IMR-90 (cell line): ENCODE measurements at regions not wholly inside any gene's neighbourhood (a gene's known extent, or its start where the extent isn't known, plus 50 kb on each side); places are given as distances from the start of the nearest gene placed in this dataset.

Experiments used
- ATAC-seq: fragments of 200-7000 bp; cut with Tn5 transposase; 2 replicates; pipeline ENCODE4 v1.9.1; 2020; ENCODE audit warnings: low read depth, mild to moderate bottlenecking, moderate library complexity
- BruUV-seq: library from RNA; stranded (reverse); fragments of 400-500 nt; replicated peaks from 2 replicates; lab custom pipeline; 2021; lab: Mats Ljungman, UMichigan
- CTCF ChIA-PET: fragments of 300-600 bp; formaldehyde crosslinking; extraction: SDS; loops from one replicate; lab custom pipeline; 2021; ENCODE audit warnings: antibody characterized with exemption; lab: Yijun Ruan, JAX
- POLR2A ChIA-PET: fragments of 300-600 bp; sonication (Branson Sonifier 250); formaldehyde crosslinking; loops from one replicate; lab custom pipeline; 2022; ENCODE audit warnings: antibody characterized with exemption; ENCODE audit not compliant: unreplicated experiment; lab: Charles Lee
- DNase-seq: peaks from one replicate; pipeline ENCODE4 v3.0.0; 2013
- H2AFZ ChIP-seq: replicated peaks from 2 replicates; pipeline ENCODE3; 2013; ENCODE audit warnings: low read length, mild to moderate bottlenecking; ENCODE audit not compliant: poor library complexity
- H2AK5ac ChIP-seq: 2 replicates; pipeline ENCODE4 v1.6.1; 2013; ENCODE audit warnings: low read depth, low read length, inconsistent platforms
- H2AK9ac ChIP-seq: replicated peaks from 2 replicates; pipeline ENCODE3; 2013; ENCODE audit warnings: mild to moderate bottlenecking, low read depth, low read length, moderate library complexity; ENCODE audit not compliant: poor library complexity
- H2BK120ac ChIP-seq: 2 replicates; pipeline ENCODE4 v1.6.1; 2013; ENCODE audit warnings: low read depth, low read length, inconsistent platforms
- H2BK15ac ChIP-seq: 3 replicates; pipeline ENCODE4 v1.6.1; 2013; ENCODE audit warnings: low read depth, low read length, inconsistent platforms
- H2BK20ac ChIP-seq: 2 replicates; pipeline ENCODE4 v1.6.1; 2013; ENCODE audit warnings: low read depth, mild to moderate bottlenecking, inconsistent platforms, low read length, moderate library complexity
- H2BK5ac ChIP-seq: 2 replicates; pipeline ENCODE4 v1.6.1; 2013; ENCODE audit warnings: mild to moderate bottlenecking, low read depth, low read length, inconsistent platforms; ENCODE audit not compliant: poor library complexity, severe bottlenecking
- H3K14ac ChIP-seq: replicated peaks from 2 replicates; pipeline ENCODE4 v1.6.1; 2013; ENCODE audit warnings: low read depth, low read length, inconsistent platforms
- H3K18ac ChIP-seq: 2 replicates; pipeline ENCODE4 v1.6.1; 2013; ENCODE audit warnings: low read depth, low read length, control low read depth
- H3K23ac ChIP-seq: 2 replicates; pipeline ENCODE4 v1.6.1; 2013; ENCODE audit warnings: low read depth, low read length, inconsistent platforms
- H3K27ac ChIP-seq: 2 replicates; pipeline ENCODE4 v1.5.1; 2013; ENCODE audit warnings: mild to moderate bottlenecking, control low read depth, low read length; ENCODE audit not compliant: insufficient read depth
- H3K27me3 ChIP-seq: 2 replicates; pipeline ENCODE4 v1.6.1; 2013; ENCODE audit warnings: low read length; ENCODE audit not compliant: control insufficient read depth, insufficient read depth
- H3K36me3 ChIP-seq: 2 replicates; pipeline ENCODE4 v1.6.1; 2013; ENCODE audit warnings: low read length, mixed read lengths; ENCODE audit not compliant: control insufficient read depth, insufficient read depth
- H3K4ac ChIP-seq: 2 replicates; pipeline ENCODE4 v1.6.1; 2013; ENCODE audit warnings: low read depth, low read length, inconsistent platforms
- H3K4me1 ChIP-seq: 2 replicates; pipeline ENCODE4 v1.6.1; 2013; ENCODE audit warnings: low read length, mixed read lengths; ENCODE audit not compliant: control insufficient read depth, insufficient read depth
- H3K4me2 ChIP-seq: 2 replicates; pipeline ENCODE4 v1.6.1; 2013; ENCODE audit warnings: low read depth, mild to moderate bottlenecking, control low read depth, low read length, moderate library complexity
- H3K4me3 ChIP-seq: 2 replicates; pipeline ENCODE4 v1.5.1; 2013; ENCODE audit warnings: low read depth, mild to moderate bottlenecking, control low read depth, low read length, moderate library complexity; ENCODE audit not compliant: insufficient read depth
- H3K56ac ChIP-seq: 2 replicates; pipeline ENCODE4 v1.6.1; 2013; ENCODE audit warnings: low read length, inconsistent platforms; ENCODE audit not compliant: insufficient read depth; ENCODE audit errors: extremely low read depth
- H3K79me1 ChIP-seq, 2 experiments: 2 replicates each; pipeline ENCODE4 v1.6.1; 2013; ENCODE audit warnings: low read length in 2 of 2, inconsistent platforms in 1 of 2, low read depth in 1 of 2
- H3K9ac ChIP-seq: 2 replicates; pipeline ENCODE4 v1.6.1; 2013; ENCODE audit warnings: low read depth, low read length, control low read depth
- H3K9me1 ChIP-seq: 2 replicates; pipeline ENCODE4 v1.6.1; 2013; ENCODE audit warnings: low read length, inconsistent platforms; ENCODE audit not compliant: insufficient read depth
- H3K9me3 ChIP-seq: 2 replicates; pipeline ENCODE4 v1.6.1; 2013; ENCODE audit warnings: low read length; ENCODE audit not compliant: control insufficient read depth, insufficient read depth
- H4K20me1 ChIP-seq: 2 replicates; pipeline ENCODE4 v1.6.1; 2013; ENCODE audit warnings: low read length, inconsistent platforms; ENCODE audit not compliant: insufficient read depth
- H4K5ac ChIP-seq: 2 replicates; pipeline ENCODE4 v1.6.1; 2013; ENCODE audit warnings: mild to moderate bottlenecking, low read depth, low read length, control low read depth
- H4K8ac ChIP-seq, 2 experiments: 2 replicates each; pipeline ENCODE4 v1.6.1; 2013; ENCODE audit warnings: low read depth in 2 of 2, low read length in 2 of 2, control low read depth in 1 of 2, inconsistent platforms in 1 of 2
- H4K91ac ChIP-seq: 2 replicates; pipeline ENCODE4 v1.6.1; 2013; ENCODE audit warnings: low read depth, low read length, inconsistent platforms; ENCODE audit not compliant: insufficient read depth
- CHD1 ChIP-seq: IDR thresholded peaks from 2 replicates; pipeline ENCODE4 v1.6.1; 2012; ENCODE audit warnings: low read depth, low read length, improper control_type of control experiment
- FOS ChIP-seq: fragments of 150-350 bp; IDR thresholded peaks from 2 replicates; pipeline ENCODE4 v1.6.1; 2016; ENCODE audit warnings: low read depth, low read length
- MAFK ChIP-seq: IDR thresholded peaks from 2 replicates; pipeline ENCODE4 v1.6.1; 2012; ENCODE audit warnings: low read depth, low read length, improper control_type of control experiment
- MAZ ChIP-seq: IDR thresholded peaks from 2 replicates; pipeline ENCODE4 v1.6.1; 2012; ENCODE audit warnings: low read depth, mild to moderate bottlenecking, low read length, improper control_type of control experiment, moderate library complexity, borderline replicate concordance
- NFE2L2 ChIP-seq: fragments of 150-350 bp; IDR thresholded peaks from 2 replicates; pipeline ENCODE4 v1.6.1; 2016; ENCODE audit warnings: low read depth, mild to moderate bottlenecking, low read length
- RCOR1 ChIP-seq: IDR thresholded peaks from 2 replicates; pipeline ENCODE4 v1.6.1; 2012; ENCODE audit warnings: mild to moderate bottlenecking, low read length, improper control_type of control experiment; ENCODE audit not compliant: insufficient replicate concordance
- RFX5 ChIP-seq: IDR thresholded peaks from 2 replicates; pipeline ENCODE4 v1.8.0; 2012; ENCODE audit warnings: low read depth, mild to moderate bottlenecking, low read length, moderate library complexity
- SMC3 ChIP-seq: fragments of 150-350 bp; IDR thresholded peaks from 2 replicates; pipeline ENCODE4 v1.6.1; 2016; ENCODE audit warnings: low read depth, mild to moderate bottlenecking, antibody characterized with exemption, low read length, moderate library complexity
- WGBS, 2 experiments: methylation state at CpG; one replicate each; pipeline versions ENCODE4 v1.1.5 to v1.1.7; 2013; ENCODE audit warnings: missing lambda C conversion rate in 2 of 2; ENCODE audit not compliant: insufficient read length in 1 of 2; ENCODE audit errors: extremely low coverage in 2 of 2; 5-methylcytosine and 5-hydroxymethylcytosine counted together
- dilution Hi-C: fragments of 300-500 bp; cut with HindIII; formaldehyde crosslinking; loops from one replicate; pipeline ENCODE4 v1.14.3; 2018; ENCODE audit warnings: low sequenced_read_pairs; ENCODE audit not compliant: unreplicated experiment
- in situ Hi-C: fragments of 300-500 bp; cut with MboI; formaldehyde crosslinking; loops from 3 replicates; pipeline ENCODE4 v1.14.3; 2019; ENCODE audit warnings: low sequenced_read_pairs, inconsistent platforms, mixed read lengths
- intact Hi-C: fragments of 100-400 bp; cut with micrococcal nuclease; formaldehyde crosslinking; loops from 2 replicates; pipeline ENCODE4 v1.10.0; 2022
- TF ChIP-seq, protein P1 (sequence below): fragments of 150-350 bp; IDR thresholded peaks from 2 replicates; pipeline ENCODE4 v1.6.1; 2017; ENCODE audit warnings: mild to moderate bottlenecking, antibody characterized with exemption, low read length, low read depth

DNA sequence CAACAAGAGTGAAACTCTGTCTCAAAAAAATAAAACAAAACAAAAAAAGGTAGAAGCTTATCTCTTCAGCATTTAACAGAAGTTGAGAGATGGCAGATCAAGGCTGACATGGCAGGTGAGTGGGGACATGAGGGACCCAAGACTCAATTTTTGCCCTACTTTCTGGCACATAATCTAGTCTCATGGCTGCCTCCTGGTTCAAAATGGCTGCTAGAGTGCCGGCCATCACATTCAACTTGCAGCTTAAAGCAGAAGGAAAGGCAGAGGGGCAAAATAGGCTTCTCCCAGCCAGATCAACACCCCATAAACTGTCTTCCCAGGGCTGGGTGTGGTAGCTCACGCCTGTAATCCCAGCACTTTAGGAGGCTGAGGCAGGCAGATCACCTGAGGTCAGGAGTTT, 784.9 kb downstream of the MED13L start:
- no peaks in the 10 kb centered on the region for H3K9me3 ChIP-seq
- H3K27ac ChIP-seq, result no peak overlapping the region
- intact Hi-C loops, result no loop called here
- H3K9me1 ChIP-seq, result no peaks in the 10 kb centered on the region
- CTCF ChIA-PET, result interaction anchor here (1.1 kb wide), 1 partner anchor 36 kb away, joined by 3 read pairs; no protein-coding TSS in a partner anchor
- TF ChIP-seq FOS (no peak), RFX5 (no peak), CHD1 (no peak), MAFK (no peak), SMC3 (no peak), RCOR1 (no peak), MAZ (no peak), NFE2L2 (no peak)
- TF ChIP-seq, protein P1, sequence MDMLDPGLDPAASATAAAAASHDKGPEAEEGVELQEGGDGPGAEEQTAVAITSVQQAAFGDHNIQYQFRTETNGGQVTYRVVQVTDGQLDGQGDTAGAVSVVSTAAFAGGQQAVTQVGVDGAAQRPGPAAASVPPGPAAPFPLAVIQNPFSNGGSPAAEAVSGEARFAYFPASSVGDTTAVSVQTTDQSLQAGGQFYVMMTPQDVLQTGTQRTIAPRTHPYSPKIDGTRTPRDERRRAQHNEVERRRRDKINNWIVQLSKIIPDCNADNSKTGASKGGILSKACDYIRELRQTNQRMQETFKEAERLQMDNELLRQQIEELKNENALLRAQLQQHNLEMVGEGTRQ, result no peak
- peaks cover 8% of the 10 kb centered on the region for H3K27me3 ChIP-seq
- no peak overlapping the region for H3K4ac ChIP-seq
- H2BK20ac ChIP-seq, result no peak overlapping the region
- H3K36me3 ChIP-seq, result no peaks in the 10 kb centered on the region
- no peak overlapping the region for H2AK9ac ChIP-seq
- no peak overlapping the region for H2BK5ac ChIP-seq
- H4K8ac ChIP-seq, result no peak overlapping the region
- H4K91ac ChIP-seq, result no peak overlapping the region
- H4K20me1 ChIP-seq, result no peaks in the 10 kb centered on the region
- H2BK15ac ChIP-seq, result no peak overlapping the region
- no peak overlapping the region for H2AK5ac ChIP-seq
- H3K9ac ChIP-seq, result no peak overlapping the region
- H2AFZ ChIP-seq, result no peak overlapping the region
- H3K4me2 ChIP-seq, result no peak overlapping the region
- H3K4me3 ChIP-seq, result no peak overlapping the region
- in situ Hi-C loops, result no loop called here
- no peak overlapping the region for H3K14ac ChIP-seq
- no peaks in the 10 kb centered on the region for H3K79me1 ChIP-seq
- H2BK120ac ChIP-seq, result no peak overlapping the region
- H3K18ac ChIP-seq, result no peak overlapping the region
- no peaks in the 10 kb centered on the region for H3K4me1 ChIP-seq
- DNase-seq (no peak), ATAC-seq (no peak)
- POLR2A ChIA-PET, result no interaction called here
- WGBS, 2 experiments, result no CpG with 5 or more reads among the region's 2 CpGs
- dilution Hi-C loops, result no loop called here
- H4K5ac ChIP-seq, result no peak overlapping the region
- H3K56ac ChIP-seq, result no peak overlapping the region
- H3K23ac ChIP-seq, result no peak overlapping the region
- BruUV-seq, result no TSS peak
